H9 (cell line): ENCODE measurements at regions not wholly inside any gene's neighbourhood (a gene's known extent, or its start where the extent isn't known, plus 50 kb on each side); places are given as distances from the start of the nearest gene placed in this dataset.

Experiments
- DNase-seq: peaks from one replicate; pipeline ENCODE4 v3.0.0-alpha.2; 2017
- H2AFZ ChIP-seq: one replicate; pipeline ENCODE4 v1.6.1; 2013; ENCODE audit warnings: mild to moderate bottlenecking, low read length, control low read depth, moderate library complexity
- H2AK5ac ChIP-seq: 2 replicates; pipeline ENCODE4 v1.6.1; 2013; ENCODE audit warnings: low read length, control low read depth, mixed read lengths; ENCODE audit not compliant: insufficient read length
- H2BK120ac ChIP-seq: one replicate; pipeline ENCODE4 v1.6.1; 2013; ENCODE audit warnings: low read depth, mild to moderate bottlenecking, low read length, control low read depth, inconsistent platforms; ENCODE audit not compliant: poor library complexity, severe bottlenecking
- H2BK12ac ChIP-seq: 2 replicates; pipeline ENCODE4 v1.6.1; 2013; ENCODE audit warnings: low read length, control low read depth, mixed read lengths, low read depth; ENCODE audit not compliant: insufficient read length
- H2BK15ac ChIP-seq: 2 replicates; pipeline ENCODE4 v1.6.1; 2013; ENCODE audit warnings: low read depth, low read length, control low read depth
- H2BK20ac ChIP-seq: one replicate; pipeline ENCODE4 v1.6.1; 2013; ENCODE audit warnings: low read depth, mild to moderate bottlenecking, low read length, control low read depth, inconsistent platforms; ENCODE audit not compliant: poor library complexity, severe bottlenecking
- H2BK5ac ChIP-seq: 2 replicates; pipeline ENCODE4 v1.6.1; 2013; ENCODE audit warnings: low read length, control low read depth, mixed read lengths; ENCODE audit not compliant: insufficient read length
- H3K14ac ChIP-seq: 2 replicates; pipeline ENCODE4 v1.6.1; 2013; ENCODE audit warnings: low read length, control low read depth; ENCODE audit not compliant: insufficient read depth
- H3K18ac ChIP-seq: 2 replicates; pipeline ENCODE4 v1.6.1; 2013; ENCODE audit warnings: low read depth, mild to moderate bottlenecking, mixed read lengths, low read length, control low read depth; ENCODE audit not compliant: insufficient read length
- H3K23ac ChIP-seq: 2 replicates; pipeline ENCODE4 v1.6.1; 2013; ENCODE audit warnings: low read length, control low read depth, mixed read lengths, low read depth; ENCODE audit not compliant: insufficient read length
- H3K23me2 ChIP-seq: 2 replicates; pipeline ENCODE4 v1.6.1; 2013; ENCODE audit warnings: low read depth, mild to moderate bottlenecking, mixed read lengths, low read length, control low read depth; ENCODE audit not compliant: insufficient read length, poor library complexity, severe bottlenecking
- H3K27ac ChIP-seq: 2 replicates; pipeline ENCODE4 v1.5.1; 2013; ENCODE audit warnings: low read length, control low read depth, mixed read lengths, low read depth; ENCODE audit not compliant: insufficient read length
- H3K27me3 ChIP-seq: 2 replicates; pipeline ENCODE4 v1.6.1; 2013; ENCODE audit warnings: low read length, control low read depth, inconsistent platforms; ENCODE audit not compliant: insufficient read depth
- H3K4ac ChIP-seq: 2 replicates; pipeline ENCODE4 v1.6.1; 2013; ENCODE audit warnings: low read depth, mild to moderate bottlenecking, control low read depth, inconsistent platforms, low read length, moderate library complexity
- H3K4me1 ChIP-seq: 2 replicates; pipeline ENCODE4 v1.6.1; 2013; ENCODE audit warnings: low read length, control low read depth, inconsistent platforms; ENCODE audit not compliant: insufficient read depth
- H3K4me2 ChIP-seq: 2 replicates; pipeline ENCODE4 v1.6.1; 2013; ENCODE audit warnings: low read length, control low read depth, mixed read lengths; ENCODE audit not compliant: insufficient read length, insufficient read depth
- H3K56ac ChIP-seq: 2 replicates; pipeline ENCODE4 v1.6.1; 2013; ENCODE audit warnings: low read depth, mild to moderate bottlenecking, mixed read lengths, low read length, control low read depth; ENCODE audit not compliant: insufficient read length
- H3K79me1 ChIP-seq: 2 replicates; pipeline ENCODE4 v1.6.1; 2013; ENCODE audit warnings: low read depth, mild to moderate bottlenecking, moderate library complexity, low read length, control low read depth, inconsistent platforms; ENCODE audit not compliant: insufficient read depth, poor library complexity, severe bottlenecking
- H3K79me2 ChIP-seq: 2 replicates; pipeline ENCODE4 v1.6.1; 2013; ENCODE audit warnings: low read length, control low read depth, inconsistent platforms; ENCODE audit not compliant: insufficient read depth
- H3K9ac ChIP-seq: 2 replicates; pipeline ENCODE4 v1.6.1; 2013; ENCODE audit warnings: low read length, control low read depth, mixed read lengths; ENCODE audit not compliant: insufficient read length; ENCODE audit errors: extremely low read depth
- H3K9me3 ChIP-seq: one replicate; pipeline ENCODE4 v1.6.1; 2013; ENCODE audit warnings: low read depth, low read length, inconsistent platforms; ENCODE audit not compliant: control insufficient read depth
- H3T11ph ChIP-seq: one replicate; pipeline ENCODE4 v1.6.1; 2013; ENCODE audit warnings: mild to moderate bottlenecking, low read length, control low read depth, inconsistent platforms
- H4K20me1 ChIP-seq: one replicate; pipeline ENCODE4 v1.6.1; 2013; ENCODE audit not compliant: control insufficient read depth, insufficient read length, insufficient read depth
- H4K5ac ChIP-seq: 2 replicates; pipeline ENCODE4 v1.6.1; 2013; ENCODE audit warnings: low read depth, mild to moderate bottlenecking, mixed read lengths, low read length, control low read depth; ENCODE audit not compliant: insufficient read length
- H4K8ac ChIP-seq: replicated peaks from 2 replicates; pipeline ENCODE4 v1.6.1; 2013; ENCODE audit warnings: low read length, control low read depth, mixed read lengths, low read depth; ENCODE audit not compliant: insufficient read length
- H4K91ac ChIP-seq: 2 replicates; pipeline ENCODE4 v1.6.1; 2013; ENCODE audit warnings: low read depth, mild to moderate bottlenecking, moderate library complexity, mixed read lengths, low read length, control low read depth; ENCODE audit not compliant: insufficient read length
- H3K27ac Mint-ChIP-seq, 3 experiments: 2 replicates in 2 of 3; 3 replicates in 1 of 3; pipeline ENCODE4 v1.8.0; 2020 to 2021; ENCODE audit warnings: mixed read lengths in 3 of 3, mild to moderate bottlenecking in 1 of 3, moderate library complexity in 1 of 3
- H3K27me3 Mint-ChIP-seq: 2 replicates; pipeline ENCODE4 v1.8.0; 2021; ENCODE audit warnings: low read depth, mild to moderate bottlenecking, moderate library complexity, mixed read lengths
- H3K36me3 Mint-ChIP-seq, 3 experiments: 2 replicates in 2 of 3; 3 replicates in 1 of 3; pipeline ENCODE4 v1.8.0; 2020 to 2021; ENCODE audit warnings: low read depth in 3 of 3, mixed read lengths in 3 of 3; ENCODE audit not compliant: insufficient read depth in 1 of 3
- H3K4me1 Mint-ChIP-seq, 2 experiments: 2 replicates each; pipeline ENCODE4 v1.8.0; 2020; ENCODE audit warnings: mixed read lengths in 2 of 2
- H3K4me3 Mint-ChIP-seq, 2 experiments: 2 replicates in 1 of 2; 3 replicates in 1 of 2; pipeline ENCODE4 v1.8.0; 2020 to 2021; ENCODE audit warnings: mild to moderate bottlenecking in 2 of 2, mixed read lengths in 2 of 2, moderate library complexity in 1 of 2
- H3K9me3 Mint-ChIP-seq, 2 experiments: 2 replicates in 1 of 2; 3 replicates in 1 of 2; pipeline ENCODE4 v1.8.0; 2020; ENCODE audit warnings: mild to moderate bottlenecking in 2 of 2, mixed read lengths in 2 of 2, moderate library complexity in 1 of 2
- CTCF ChIP-seq: fragments of 200-600 bp; sonication (generic); conservative IDR thresholded peaks from 3 replicates; pipeline ENCODE4 v1.8.0; 2021; ENCODE audit warnings: antibody characterized with exemption, mild to moderate bottlenecking
- WGBS: extraction: QIAGEN DNeasy Blood & Tissue Kit; methylation state at CpG from one replicate; pipeline ENCODE4 v1.1.7; 2013; ENCODE audit warnings: missing lambda C conversion rate, low lambda C conversion rate, mixed read lengths; ENCODE audit not compliant: insufficient read length; ENCODE audit errors: extremely low coverage; 5-methylcytosine and 5-hydroxymethylcytosine counted together

GRCh38 chr14:34310724-34311123, 151.3 kb downstream of the SPTSSA start:
- no peaks in the 10 kb centered on the region for H3K27me3 ChIP-seq

More at GRCh38 chr14:34310724-34311123, 151.3 kb downstream of the SPTSSA start:
- Histone ChIP-seq H3K23me2 (no peaks in the 10 kb centered on the region), H3T11ph (no peak overlapping the region), H3K23ac (no peak overlapping the region), H3K9ac (no peak overlapping the region), H3K56ac (no peak overlapping the region), H3K79me1 (no peaks in the 10 kb centered on the region), H3K18ac (no peak overlapping the region), H2BK20ac (no peak overlapping the region), H4K91ac (no peak overlapping the region), H3K4me2 (no peak overlapping the region), H2AK5ac (no peak overlapping the region), H4K5ac (no peak overlapping the region), H2BK120ac (no peak overlapping the region), H3K14ac (no peak overlapping the region), H2BK15ac (no peak overlapping the region), H4K20me1 (no peaks in the 10 kb centered on the region), H2BK12ac (no peak overlapping the region), H2BK5ac (no peak overlapping the region), H3K9me3 (no peaks in the 10 kb centered on the region), H3K79me2 (no peaks in the 10 kb centered on the region), H3K4me1 (no peaks in the 10 kb centered on the region), H3K4ac (no peak overlapping the region), H4K8ac (no peak overlapping the region), H2AFZ (no peak overlapping the region), H3K27ac (no peak overlapping the region)
- H3K27me3 Mint-ChIP-seq, result peaks cover 8% of the 10 kb centered on the region
- H3K4me1 Mint-ChIP-seq, result no peaks in the 10 kb centered on the region
- H3K36me3 Mint-ChIP-seq, result no peaks in the 10 kb centered on the region; a peak in 1 of 7 replicates
- no CpG with 5 or more reads among the region's 1 CpG for WGBS
- no peaks in the 10 kb centered on the region for H3K9me3 Mint-ChIP-seq
- H3K4me3 Mint-ChIP-seq, result no peak overlapping the region
- DNase-seq, result no peak
- TF ChIP-seq CTCF, result no peak
- H3K27ac Mint-ChIP-seq, result no peak overlapping the region
